SK-N-MC (cell line): ENCODE measurements at regions not wholly inside any gene's neighbourhood (a gene's known extent, or its start where the extent isn't known, plus 50 kb on each side); places are given as distances from the start of the nearest gene placed in this dataset.

Source experiments
- DNase-seq: peaks from one replicate; pipeline ENCODE4 v3.0.0-alpha.2; 2011; ENCODE audit warnings: low read depth, low spot score
- H3K27ac ChIP-seq: fragments of 200-600 bp; sonication (generic); 2 replicates; pipeline ENCODE4 v1.5.1; 2016; ENCODE audit warnings: mixed run types
- H3K36me3 ChIP-seq: fragments of 200-600 bp; sonication (generic); 2 replicates; pipeline ENCODE4 v1.6.1; 2017; ENCODE audit warnings: antibody characterized with exemption, low read length, mixed read lengths; ENCODE audit not compliant: insufficient read depth
- H3K4me3 ChIP-seq: fragments of 200-600 bp; sonication (generic); 2 replicates; pipeline ENCODE4 v1.5.1; 2016
- H3K9ac ChIP-seq: fragments of 200-600 bp; sonication (generic); 2 replicates; pipeline ENCODE4 v1.8.0; 2017; ENCODE audit warnings: mixed run types, mixed read lengths; ENCODE audit not compliant: insufficient read length
- H3K9me3 ChIP-seq: fragments of 200-600 bp; sonication (generic); 2 replicates; pipeline ENCODE4 v1.6.1; 2017; ENCODE audit warnings: low read depth, mild to moderate bottlenecking, antibody characterized with exemption, low read length, moderate library complexity, mixed read lengths
- EZH2 ChIP-seq: fragments of 200-600 bp; sonication (generic); IDR thresholded peaks from one replicate; pipeline ENCODE4 v1.6.1; 2017; ENCODE audit warnings: antibody characterized with exemption
- FOXP2 ChIP-seq: optimal IDR thresholded peaks from 2 replicates; pipeline ENCODE3; 2011; ENCODE audit warnings: mild to moderate bottlenecking, moderate library complexity; ENCODE audit not compliant: insufficient read depth; ENCODE audit errors: extremely low read length, control extremely low read depth
- POLR2AphosphoS5 ChIP-seq: IDR thresholded peaks from 2 replicates; pipeline ENCODE4 v1.6.1; 2012; ENCODE audit warnings: mild to moderate bottlenecking, low read depth, low read length, borderline replicate concordance

DNA sequence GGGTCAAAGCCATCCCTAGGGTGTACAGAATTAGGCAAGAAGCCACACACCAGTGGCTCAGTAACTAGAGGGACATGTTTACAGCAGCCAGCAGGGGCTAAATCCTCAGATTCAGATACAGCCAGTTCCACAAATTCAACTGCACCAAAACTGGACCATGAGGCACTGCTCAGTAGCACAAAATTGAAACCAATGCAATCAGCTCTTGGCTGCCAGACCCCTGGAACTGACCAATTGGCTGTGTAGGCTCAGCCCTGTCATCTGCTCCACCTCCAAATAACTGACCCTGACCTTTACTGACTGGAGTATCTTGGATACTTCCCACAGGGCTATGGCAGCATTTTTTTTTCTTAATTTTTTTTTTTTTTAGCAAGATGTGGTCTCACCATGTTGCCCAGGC is 226.5 kb downstream of the FOXO1 start:
- H3K9ac ChIP-seq: no peak overlapping the region
- DNase-seq: no peak
- no peaks in the 10 kb centered on the region for H3K9me3 ChIP-seq
- H3K27ac ChIP-seq: no peak overlapping the region
- no peak for TF ChIP-seq EZH2
- no peak for TF ChIP-seq FOXP2
- TF ChIP-seq POLR2AphosphoS5: no peak
- no peaks in the 10 kb centered on the region for H3K36me3 ChIP-seq
- H3K4me3 ChIP-seq: no peak overlapping the region

DNA sequence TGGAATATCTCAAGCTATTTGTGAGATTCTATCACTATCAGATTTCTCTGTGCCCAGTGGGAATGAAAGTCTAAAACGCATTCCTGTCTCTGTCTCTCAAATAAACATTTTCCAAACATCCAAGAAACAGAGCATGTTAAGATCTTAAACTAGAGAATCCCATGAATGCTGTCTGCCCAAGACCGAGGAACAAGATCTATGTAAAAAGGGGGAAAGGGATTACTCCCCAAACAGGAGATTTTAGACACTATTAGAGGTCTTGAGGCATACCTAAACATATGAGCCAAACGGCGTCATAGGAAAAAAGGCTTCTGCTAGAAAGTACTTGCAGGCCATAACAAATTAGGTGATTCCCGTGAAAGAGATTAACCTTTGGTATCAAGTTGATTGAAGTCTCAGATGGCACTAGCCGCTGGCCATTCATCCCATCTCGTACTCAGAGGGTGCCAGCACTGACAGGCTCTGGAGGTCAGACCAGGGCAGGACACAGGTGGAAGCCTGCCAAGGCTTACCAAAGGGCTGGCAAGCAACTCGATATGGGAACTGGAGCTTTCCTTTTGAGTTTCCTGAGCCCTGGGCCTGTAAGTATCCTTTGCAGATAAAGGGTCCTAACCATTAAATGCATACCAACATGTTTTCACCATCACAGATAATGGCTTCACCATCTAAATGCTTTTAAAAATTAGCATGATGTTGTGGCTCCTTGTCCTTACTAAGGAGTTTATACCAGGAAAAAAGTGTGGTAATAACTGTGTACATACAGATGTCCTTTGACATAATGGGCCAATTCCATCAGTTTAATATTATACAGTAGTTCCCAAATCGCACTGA is 225.2 kb downstream of the FOXO1 start:
- no peak for TF ChIP-seq POLR2AphosphoS5
- no peak for TF ChIP-seq EZH2
- no peak for TF ChIP-seq FOXP2
- Histone ChIP-seq H3K4me3 (no peak overlapping the region), H3K36me3 (no peaks in the 10 kb centered on the region), H3K9ac (no peak overlapping the region), H3K9me3 (no peaks in the 10 kb centered on the region), H3K27ac (no peak overlapping the region)
- no peak for DNase-seq

DNA sequence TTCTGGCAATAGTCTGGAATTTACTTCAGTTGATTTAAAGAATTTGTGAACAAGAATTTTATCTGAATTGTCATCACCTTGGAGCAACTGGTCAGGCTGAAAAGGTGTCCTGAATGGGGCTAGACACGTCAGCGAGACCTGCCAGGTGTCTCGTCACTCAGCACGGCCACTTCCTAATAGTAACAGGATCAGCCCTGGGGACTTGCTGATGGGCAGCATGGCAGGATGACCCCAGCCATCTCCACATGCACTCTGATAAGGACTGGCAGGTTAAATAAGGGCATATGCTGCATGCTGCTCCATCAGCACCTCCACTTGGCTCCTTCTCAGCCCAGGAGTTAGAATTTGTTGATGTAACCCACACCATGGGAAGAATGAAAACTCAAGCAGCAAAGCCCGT is 224.2 kb downstream of the FOXO1 start:
- TF ChIP-seq POLR2AphosphoS5 (no peak), FOXP2 (no peak), EZH2 (no peak)
- Histone ChIP-seq H3K9me3 (no peaks in the 10 kb centered on the region), H3K4me3 (no peak overlapping the region)

DNA sequence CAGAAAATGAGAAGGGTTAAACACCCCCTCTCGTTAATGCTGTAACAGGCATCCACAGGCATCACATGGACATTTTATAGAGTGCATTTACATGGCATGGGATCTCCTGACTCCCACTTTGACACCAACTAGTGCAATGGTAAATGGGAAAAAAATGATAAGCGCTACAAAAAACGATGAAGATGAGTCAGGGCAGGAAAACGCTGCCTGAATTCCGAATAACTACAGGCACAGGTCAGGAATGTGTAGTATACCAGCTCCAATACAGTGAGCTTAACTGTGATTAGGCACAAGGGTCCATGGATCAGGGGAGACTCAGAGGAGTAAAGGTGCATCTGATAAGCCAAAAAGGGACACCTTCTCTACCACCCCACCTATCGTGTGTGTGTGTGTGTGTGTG is 223.6 kb downstream of the FOXO1 start:
- H3K9me3 ChIP-seq: no peaks in the 10 kb centered on the region
- DNase-seq: no peak
- H3K9ac ChIP-seq: no peak overlapping the region
- H3K36me3 ChIP-seq: no peaks in the 10 kb centered on the region
- H3K27ac ChIP-seq: no peak overlapping the region
- H3K4me3 ChIP-seq: no peak overlapping the region
- no peak for TF ChIP-seq POLR2AphosphoS5
- no peak for TF ChIP-seq FOXP2
- no peak for TF ChIP-seq EZH2

More for the DNA sequence above, 224.2 kb downstream of the FOXO1 start:
- Histone ChIP-seq H3K9ac (no peak overlapping the region), H3K36me3 (no peaks in the 10 kb centered on the region), H3K27ac (no peak overlapping the region)
- no peak for DNase-seq

DNA sequence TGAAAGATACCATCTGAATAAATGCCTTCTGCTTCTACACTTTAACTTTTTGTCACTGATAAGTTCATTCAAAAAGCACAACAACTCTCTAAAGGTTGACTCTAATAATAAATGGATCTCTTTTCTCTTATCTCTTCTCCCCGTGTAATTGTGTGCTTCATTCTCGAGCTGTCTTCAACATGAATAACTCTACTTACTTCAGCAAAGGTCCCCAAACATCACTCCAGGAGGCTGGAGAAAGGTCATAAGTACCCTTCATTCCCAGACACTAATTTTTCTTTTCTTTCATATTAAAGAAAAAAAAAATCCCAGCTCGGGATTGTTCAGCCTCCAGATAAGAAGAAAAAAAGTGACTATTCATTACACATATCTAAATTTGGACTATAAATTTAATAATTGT is 222.2 kb downstream of the FOXO1 start:
- no peak for DNase-seq
- no peak overlapping the region for H3K4me3 ChIP-seq
- no peaks in the 10 kb centered on the region for H3K9me3 ChIP-seq
- H3K36me3 ChIP-seq: no peaks in the 10 kb centered on the region
- H3K9ac ChIP-seq: no peak overlapping the region
- H3K27ac ChIP-seq: no peak overlapping the region
- TF ChIP-seq EZH2: no peak
- no peak for TF ChIP-seq FOXP2
- no peak for TF ChIP-seq POLR2AphosphoS5

DNA sequence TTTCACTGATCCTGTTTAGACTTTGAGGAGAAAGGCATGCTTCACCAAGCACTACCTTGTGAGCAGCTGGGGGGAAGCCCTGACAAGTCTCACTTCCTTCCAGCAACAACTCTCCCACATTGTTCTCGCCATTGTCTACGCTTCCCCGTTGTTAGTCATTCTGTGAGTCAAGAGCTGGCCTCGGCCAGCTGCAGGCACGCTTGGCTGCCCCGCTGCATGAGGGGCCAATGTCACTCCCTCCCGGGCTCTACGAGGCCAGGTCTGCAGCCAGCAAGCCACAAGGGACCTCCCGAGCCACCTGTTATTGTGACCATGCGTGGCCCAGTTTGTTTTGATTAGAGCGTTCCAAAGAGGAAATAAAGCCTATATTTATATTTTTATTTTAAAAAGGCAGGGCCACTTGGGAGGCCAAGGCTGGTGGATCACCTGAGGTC is 220.9 kb downstream of the FOXO1 start:
- Histone ChIP-seq H3K9ac (no peak overlapping the region), H3K27ac (no peak overlapping the region), H3K36me3 (no peaks in the 10 kb centered on the region), H3K9me3 (no peaks in the 10 kb centered on the region), H3K4me3 (no peak overlapping the region)
- no peak for TF ChIP-seq FOXP2
- no peak for TF ChIP-seq EZH2
- TF ChIP-seq POLR2AphosphoS5: no peak
- DNase-seq: no peak

DNA sequence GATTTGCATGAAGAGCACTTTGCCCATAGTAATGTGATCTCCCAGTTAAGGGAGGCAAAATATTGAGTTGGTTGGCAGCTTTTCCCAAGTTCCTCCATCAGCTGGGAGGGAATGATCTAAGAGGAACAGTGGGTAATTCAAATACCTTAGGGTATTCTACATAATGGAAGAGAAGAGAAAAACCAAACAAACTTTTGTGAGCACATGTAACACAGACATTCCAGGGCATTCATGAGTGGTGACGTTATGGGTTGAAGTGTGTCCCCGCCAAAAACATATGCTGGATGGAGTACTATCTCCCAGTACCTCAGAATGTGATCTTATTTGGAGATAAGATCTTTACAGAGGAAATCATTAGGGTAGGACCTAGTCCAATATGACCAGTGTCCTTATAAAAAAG is 220.1 kb downstream of the FOXO1 start:
- H3K9me3 ChIP-seq: no peaks in the 10 kb centered on the region
- TF ChIP-seq FOXP2 (no peak), EZH2 (no peak), POLR2AphosphoS5 (no peak)
- DNase-seq: no peak
- no peak overlapping the region for H3K4me3 ChIP-seq
- H3K9ac ChIP-seq: no peak overlapping the region
- no peak overlapping the region for H3K27ac ChIP-seq
- H3K36me3 ChIP-seq: no peaks in the 10 kb centered on the region

DNA sequence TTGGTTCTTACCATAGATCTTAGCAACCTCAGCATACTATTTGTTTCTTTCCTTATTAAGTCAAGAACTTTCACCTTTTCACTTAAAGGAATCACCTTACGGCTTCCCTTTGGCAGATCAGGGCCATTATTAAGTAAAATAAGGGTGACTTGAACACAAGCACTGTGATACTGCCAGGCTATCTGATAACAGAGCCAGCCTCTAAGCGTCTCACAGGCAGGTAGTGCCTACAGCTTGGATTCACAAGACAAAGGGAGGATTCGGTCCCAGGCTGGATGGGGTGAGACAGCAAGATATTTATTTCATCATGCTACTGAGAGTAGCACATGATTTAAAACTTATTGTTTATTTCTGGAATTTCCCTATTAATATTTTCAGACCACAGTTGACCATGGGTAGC is 218.6 kb downstream of the FOXO1 start:
- no peak overlapping the region for H3K4me3 ChIP-seq
- no peak overlapping the region for H3K27ac ChIP-seq

More for the DNA sequence above, 218.6 kb downstream of the FOXO1 start:
- no peak overlapping the region for H3K9ac ChIP-seq
- TF ChIP-seq POLR2AphosphoS5: no peak
- no peak for TF ChIP-seq FOXP2
- no peak for TF ChIP-seq EZH2
- H3K9me3 ChIP-seq: no peaks in the 10 kb centered on the region
- H3K36me3 ChIP-seq: no peaks in the 10 kb centered on the region
- DNase-seq: no peak
